HG03439 (cell line): ENCODE measurements at regions not wholly inside any gene's neighbourhood (a gene's known extent, or its start where the extent isn't known, plus 50 kb on each side); places are given as distances from the start of the nearest gene placed in this dataset.
"Not testable (repeated sequence)": the region's sequence is repeated elsewhere in the genome, so short reads cannot be mapped to it uniquely, and the experiment has no call there.

Source experiments
- ATAC-seq: cut with Tn5 transposase; IDR thresholded peaks from one replicate; pipeline ENCODE4 v1.9.1; 2021; ENCODE audit warnings: mild to moderate bottlenecking, moderate library complexity; ENCODE audit not compliant: unreplicated experiment

DNA sequence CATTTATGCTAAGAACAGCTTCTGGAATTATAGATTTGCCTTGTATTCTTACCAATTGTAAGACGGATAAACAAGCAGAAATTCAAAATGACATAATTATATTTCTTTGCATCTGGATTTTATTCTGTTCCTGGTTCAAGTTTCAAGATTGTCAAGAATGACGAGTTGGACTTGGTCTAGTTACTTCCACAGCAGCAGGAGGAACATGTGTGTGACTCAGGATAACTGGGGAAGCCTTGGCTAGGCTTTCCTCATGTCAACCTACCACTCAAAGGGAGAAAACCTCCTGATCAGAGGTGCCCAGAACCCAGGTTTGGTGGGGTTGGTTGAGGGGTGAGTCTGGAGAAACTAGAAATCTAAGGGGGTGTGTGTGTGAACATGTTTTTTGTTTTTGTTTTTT, 259.7 kb downstream of the SOX2 start:
- ATAC-seq, result no peak

DNA sequence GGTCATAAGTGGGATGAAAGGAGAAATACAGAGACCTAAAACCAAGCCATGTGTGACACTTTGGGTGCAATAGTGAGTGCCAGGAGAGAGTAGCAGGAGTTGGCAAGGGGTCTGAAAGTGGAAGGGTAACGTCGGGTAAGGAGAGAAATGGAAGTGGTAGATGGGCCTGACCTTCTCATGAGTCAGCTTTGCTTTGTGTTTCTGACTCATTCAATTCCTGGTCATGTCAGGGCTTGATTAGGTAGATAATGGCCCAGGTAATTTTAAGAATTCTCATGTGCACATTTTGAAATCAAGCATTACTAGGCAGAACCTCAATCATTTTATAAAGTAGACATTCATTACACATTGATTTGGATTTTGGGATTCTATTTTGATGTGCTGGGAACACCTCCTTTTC, 262.5 kb downstream of the SOX2 start:
- ATAC-seq, result no peak

DNA sequence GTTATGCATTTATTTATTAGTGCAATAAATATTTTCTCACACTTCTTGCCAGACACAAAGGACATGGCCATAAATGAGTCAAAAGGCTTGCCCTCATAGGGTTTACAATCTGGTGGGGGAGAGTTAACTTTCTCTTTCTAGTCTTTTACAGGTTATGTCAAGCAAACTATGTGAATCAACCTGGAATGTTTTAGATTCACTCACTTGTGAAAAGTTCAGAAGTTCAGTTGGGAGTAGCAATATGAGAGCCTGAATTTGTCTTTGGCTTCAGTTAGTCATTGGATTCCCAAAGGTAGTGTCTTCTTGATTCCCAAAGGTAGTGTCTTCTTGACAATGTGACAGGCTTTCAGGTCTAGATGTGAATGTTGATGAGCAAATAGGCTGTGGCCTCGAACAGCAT, 264.8 kb downstream of the SOX2 start:
- no peak for ATAC-seq

DNA sequence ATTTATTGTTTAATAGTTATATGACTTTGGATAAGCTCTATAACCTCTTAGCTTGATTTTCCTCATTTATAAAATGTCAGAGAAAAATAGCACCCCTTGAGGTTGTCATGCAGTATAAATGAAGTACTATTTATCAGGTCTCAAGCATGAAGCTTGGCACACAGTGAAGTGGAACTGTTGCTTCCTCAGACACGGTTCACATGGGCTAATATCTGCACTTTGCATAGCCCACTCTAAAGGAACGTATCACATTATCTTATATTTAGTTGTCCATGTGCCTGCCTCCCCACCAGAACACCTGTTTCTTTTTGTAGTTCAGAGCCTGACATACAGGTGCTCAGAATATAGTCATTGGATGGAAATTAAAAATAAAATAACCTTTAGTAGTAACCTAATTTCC, 273.7 kb downstream of the SOX2 start:
- no peak for ATAC-seq

DNA sequence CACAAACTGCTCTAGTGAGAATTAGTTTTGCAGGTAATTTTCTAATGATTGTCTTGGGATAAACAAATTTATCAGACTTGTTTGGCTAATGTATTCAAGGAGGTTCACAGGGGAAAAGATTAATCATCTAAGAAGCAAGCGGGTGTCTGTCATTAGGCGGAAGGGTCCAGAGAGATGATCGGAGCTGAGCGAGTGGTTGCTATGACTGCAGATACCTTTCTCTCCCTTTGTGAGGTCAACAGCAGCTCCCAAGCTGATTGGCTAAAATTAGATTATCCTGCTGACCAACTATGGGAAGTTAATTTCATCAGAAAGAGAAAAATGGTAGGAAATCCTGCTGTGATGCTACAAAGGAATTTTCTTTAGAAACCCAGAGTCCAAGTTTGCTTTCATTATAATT, 276.0 kb downstream of the SOX2 start:
- ATAC-seq, result no peak

DNA sequence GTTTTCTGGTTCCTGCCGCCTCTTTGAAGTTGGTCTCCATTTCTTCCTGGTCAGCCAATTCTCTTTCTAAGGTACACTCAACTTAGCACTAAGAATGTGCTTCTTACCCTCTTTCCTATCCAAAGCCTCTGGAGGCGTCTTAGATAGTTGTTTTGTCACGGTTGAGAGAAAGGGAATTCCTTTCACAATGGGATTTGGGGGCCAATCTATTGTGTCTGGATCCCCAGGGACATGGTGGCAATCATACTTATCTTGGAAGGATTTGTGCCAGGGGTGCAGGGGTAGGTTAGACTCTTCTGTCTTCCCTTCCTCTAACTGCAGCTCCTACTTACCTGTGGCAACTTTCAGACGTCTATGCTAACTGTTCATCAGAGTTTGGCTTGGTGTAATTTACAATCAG, 287.1 kb downstream of the SOX2 start:
- no peak for ATAC-seq

DNA sequence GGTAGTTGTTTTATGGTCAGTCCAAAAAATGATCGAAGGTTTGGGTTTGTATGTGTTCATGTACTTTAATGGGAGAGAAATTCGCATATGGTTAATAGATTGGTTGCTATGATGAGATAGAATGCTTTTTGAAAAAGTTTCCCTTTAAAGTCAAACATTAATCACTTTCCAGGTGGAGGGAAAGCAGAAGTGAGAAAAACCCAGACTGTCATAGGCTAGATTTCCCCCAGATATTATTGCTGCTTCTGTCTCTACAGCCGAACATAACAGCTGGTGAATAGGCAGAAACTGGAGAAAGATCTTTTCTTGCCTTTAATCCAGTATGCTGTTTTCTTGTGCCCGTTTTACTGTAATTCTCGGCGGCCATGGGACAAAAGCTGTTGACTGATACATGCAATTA, 287.6 kb downstream of the SOX2 start:
- ATAC-seq, result no peak

DNA sequence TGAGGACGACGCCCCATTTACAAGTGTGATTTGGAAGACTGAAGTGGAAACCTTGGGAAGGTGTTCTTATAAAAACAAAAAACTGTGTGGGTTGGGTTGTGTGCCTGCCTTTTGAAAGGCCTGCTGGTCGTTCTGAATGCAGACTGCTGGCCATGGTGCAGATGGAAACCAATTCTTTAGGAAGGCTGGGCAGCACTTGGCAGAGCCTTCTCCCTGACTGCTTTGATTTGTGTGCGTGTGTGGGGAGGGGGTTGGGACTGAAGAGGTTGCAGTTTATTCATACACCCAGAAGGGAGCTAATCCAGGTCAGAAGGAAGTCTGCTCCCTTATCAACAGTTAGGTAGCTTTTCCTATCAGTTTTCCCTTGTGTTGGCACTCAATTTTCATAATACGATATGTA, 288.7 kb downstream of the SOX2 start:
- ATAC-seq, result no peak

DNA sequence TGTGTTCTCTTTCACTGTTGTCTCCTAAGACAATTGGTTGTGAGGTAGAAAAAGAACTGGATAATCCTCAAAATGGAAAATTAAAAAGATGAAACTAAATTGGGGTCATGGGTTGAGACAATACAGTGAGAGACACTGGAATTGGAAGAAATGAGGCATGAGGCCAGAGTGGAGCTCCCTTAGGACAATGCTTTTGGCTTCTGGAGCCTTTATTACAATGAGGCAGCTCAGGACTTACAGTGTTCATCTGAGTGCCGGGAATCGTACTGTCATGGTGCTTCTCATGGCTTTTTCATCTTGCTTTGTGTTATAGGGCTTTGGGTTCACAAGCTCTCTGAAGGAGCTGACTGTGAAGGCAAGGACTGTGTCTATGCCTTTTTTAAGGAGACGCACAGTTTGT, 293.5 kb downstream of the SOX2 start:
- ATAC-seq, result no peak

DNA sequence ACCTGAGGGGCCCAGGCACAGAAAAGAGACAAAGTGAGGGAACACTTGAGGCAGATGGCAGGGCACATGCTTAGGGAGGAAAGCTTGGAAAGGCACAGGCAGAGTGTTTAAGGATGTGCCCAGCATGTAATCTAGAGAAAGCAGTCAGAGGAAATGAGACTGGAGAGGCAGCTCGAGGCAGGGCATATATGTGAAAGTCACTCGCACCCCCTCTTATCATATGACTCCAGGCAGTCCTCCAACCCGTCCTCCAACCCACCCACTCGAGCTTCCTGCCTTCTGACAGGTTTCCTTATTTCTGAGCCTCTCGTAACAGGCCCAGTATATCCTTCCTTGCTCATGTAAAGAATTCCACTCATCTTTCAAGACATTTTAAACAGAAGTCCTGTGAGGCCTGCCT, 294.0 kb downstream of the SOX2 start:
- ATAC-seq, result no peak

DNA sequence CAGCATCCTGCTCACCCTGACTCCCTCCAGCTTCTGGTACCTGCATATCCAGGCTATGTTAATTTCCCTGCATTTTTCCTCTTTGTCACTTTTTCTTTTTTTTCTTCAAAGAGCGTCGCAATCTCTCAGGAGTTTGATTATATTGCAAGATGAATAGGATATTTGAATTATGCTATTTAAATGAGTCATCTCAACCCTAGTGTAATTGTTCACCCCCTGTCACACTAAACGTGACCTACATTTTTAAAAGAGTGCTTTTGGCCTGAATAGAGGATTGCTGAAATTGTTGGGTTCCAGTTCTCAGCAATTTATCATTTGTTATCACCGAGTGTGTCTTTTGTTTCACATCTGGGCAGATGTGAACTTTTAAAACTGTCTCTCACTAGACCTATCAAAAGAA, 294.7 kb downstream of the SOX2 start:
- ATAC-seq, result no peak

DNA sequence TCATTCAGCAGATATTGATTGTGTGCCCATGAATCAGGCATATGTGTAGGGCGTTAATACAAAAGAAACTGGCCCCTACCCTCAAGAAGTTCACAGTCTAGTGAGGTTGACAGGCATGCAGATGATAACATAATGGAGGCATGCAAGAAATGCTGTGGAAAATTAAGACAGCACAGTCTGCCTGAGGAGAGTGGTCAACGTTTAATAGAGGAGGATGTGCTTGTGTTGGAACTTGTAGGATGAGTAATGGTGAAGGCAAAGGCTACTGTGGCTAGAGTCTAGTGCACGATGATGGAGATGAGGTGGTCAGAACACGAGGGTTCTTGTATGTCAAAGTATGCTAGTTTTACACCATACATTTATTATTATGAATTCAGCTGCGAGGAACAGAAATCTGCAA, 295.7 kb downstream of the SOX2 start:
- ATAC-seq, result no peak

DNA sequence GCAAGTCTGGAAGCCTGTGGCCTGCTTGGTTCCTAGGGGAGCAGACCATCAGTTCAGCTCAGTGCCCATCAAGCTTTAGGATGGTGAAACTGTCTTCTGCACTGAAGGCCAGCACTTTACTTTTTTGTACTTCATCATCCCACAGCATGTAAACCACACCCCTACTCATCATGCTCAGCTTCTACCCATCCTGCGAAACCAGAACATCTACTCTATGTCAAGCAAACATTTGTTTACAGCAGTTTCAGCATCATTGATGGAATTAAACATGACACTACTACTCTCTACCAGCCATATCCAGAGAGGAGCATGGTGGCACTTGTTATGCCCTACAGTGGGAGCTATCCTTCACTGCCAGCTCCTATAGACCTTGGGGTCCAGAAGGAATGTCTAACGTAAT, 306.6 kb downstream of the SOX2 start:
- ATAC-seq, result no peak

DNA sequence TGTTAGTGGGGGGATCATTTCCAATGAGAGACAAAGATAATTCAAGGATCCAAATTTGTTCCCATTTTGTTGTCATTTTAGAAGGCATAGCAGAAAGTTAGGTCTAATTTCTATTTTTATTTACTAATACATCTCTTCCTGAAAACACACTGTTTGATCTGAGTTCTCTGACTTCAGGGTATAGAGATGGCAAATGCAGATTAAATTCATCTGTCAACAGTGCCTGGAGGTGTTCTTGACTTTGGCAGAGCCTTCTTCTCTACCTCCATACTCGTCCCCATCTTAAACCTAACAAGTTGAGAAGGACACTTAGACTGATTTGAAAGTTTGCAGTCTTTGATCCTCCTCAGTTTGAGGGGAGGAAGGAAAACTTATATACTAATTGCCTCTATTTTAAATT, 308.2 kb downstream of the SOX2 start:
- ATAC-seq, result no peak

DNA sequence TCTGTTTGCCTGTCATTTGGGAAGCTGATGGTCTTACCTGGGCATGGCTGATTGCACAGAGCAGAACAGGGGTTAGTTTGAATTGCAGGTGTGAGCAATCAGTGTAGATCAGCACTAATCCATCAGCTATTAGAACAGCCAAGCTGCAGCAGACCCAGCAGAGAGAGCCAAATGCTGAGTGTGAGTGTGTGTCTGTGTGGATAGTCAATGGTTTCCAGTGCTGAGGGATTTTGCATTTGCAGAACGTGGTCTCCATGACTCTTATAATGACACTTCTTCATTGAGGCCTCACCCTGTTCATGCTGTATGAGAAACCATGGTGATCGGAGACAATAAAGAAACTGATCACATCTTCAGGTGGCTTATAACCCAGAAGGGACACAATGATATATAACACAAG, 312.1 kb downstream of the SOX2 start:
- ATAC-seq, result no peak

DNA sequence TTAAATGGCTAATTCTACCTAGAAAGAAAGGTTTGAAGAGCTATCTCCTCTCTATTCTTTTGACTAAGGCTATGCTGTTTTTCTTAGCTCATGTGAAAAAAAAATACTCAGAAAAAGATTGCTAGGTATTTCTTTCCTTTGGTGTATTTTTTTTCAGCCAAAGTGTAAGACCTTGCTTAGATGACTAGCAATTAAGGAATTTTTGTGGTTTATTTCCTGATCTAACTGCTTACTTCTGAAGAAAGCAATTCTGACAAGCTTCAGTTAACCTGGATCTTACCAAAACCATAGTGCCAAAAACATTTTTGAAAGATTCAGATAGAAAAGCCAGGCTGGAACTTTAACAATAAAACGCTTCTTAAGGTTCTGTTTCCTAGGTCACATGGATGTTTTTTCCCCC, 315.6 kb downstream of the SOX2 start:
- no peak for ATAC-seq

DNA sequence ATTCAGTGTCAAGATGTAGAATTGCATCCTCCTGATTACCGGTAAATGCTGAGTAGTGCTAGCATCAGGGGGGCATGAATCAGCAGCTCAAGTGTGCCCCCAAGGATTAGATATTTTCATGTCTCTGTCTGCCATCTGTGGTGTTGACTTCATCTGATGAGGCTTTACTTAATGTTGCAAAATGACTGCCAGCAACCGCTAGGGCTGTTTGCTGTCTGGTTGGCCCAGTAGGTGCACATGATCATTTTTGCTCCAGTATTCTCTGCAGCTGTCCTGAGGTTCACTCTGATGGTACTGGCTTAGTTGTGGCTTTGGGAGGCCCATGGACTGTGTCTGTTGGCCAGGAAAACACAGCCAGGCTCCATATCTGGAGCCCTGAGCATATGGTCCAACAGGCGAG, 316.4 kb downstream of the SOX2 start:
- ATAC-seq, result no peak

DNA sequence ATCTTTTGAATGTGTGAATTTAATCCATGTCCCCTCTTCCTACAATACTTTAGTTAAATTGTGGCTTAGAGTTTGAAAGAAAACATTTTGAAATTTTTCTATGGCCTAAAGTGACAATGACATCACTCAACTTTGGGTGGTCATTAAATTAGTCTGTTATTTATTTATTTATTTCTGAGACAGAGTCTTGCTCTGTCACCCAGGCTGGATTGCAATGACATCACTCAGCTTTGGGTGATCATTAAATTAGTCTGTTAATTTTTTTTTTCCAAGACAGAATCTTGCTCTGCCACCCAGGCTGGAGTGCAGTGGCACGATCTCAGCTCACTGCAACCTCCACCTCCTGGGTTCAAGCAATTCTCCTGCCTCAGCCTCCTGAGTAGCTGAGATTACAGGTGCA, 322.5 kb downstream of the SOX2 start:
- ATAC-seq, result not testable (repeated sequence)

DNA sequence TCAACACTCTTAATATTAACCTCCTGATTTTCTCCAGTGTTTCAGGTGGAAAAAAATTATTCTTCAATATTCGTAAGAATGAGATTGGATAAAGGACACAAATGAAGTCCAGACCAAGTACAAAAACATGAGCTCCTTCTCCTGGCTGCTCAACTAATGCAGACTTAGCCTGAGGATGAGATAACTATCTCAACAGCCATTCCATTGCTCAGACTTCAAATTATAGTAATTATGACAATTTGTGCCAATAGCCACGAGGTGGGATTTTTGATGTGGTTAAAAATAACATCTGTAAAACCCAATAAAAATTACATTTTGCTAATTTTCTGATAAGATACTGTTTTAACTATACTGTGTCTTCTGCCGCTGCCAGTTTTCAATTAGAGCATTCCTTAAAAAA, 323.6 kb downstream of the SOX2 start:
- no peak for ATAC-seq

DNA sequence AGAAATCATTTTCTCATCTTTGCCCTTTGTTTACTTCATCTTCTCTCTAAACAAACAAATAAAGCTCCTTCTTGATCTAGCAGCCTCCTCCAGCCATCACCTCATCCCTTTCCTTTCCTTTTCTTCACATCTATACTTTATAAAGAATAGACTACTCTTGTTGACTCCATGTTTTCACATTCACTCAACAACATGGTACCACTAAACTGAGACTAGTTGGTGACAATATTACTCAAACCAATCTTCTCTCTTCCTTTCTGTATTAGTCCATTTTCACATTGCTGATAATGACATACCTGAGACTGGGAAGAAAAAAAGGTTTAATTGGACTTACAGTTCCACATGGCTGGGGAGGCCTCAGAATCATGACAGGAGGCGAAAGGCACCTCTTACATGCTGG, 324.7 kb downstream of the SOX2 start:
- ATAC-seq, result no peak

DNA sequence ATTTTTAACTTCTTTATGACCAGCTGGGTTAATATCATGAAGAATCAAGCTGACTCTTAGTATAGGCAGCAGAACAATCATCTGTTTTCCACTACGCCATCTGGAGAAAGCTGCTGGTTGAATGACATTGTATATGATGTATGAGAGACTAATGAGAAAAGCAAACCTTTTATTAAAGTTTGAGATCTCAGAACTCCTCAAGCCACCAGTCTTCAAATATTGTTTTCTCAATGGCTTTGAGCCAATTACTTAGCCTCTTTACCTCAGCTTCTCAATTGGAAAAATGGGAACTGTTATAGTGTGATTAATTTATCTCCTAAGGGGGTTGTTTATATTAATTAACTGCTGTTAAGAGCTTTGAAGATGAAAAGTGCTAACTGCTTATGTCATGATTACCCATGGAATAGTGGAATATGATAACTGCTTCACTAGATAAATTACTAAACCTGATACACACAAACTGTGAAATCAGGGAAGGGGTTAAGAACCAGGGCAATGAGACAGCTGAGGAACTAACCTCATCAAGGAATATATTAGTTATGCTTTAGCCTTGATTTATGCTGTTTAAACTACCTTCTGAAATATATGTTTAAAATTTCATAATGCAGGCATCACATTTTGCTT, 330.1 kb downstream of the SOX2 start:
- ATAC-seq, result no peak

DNA sequence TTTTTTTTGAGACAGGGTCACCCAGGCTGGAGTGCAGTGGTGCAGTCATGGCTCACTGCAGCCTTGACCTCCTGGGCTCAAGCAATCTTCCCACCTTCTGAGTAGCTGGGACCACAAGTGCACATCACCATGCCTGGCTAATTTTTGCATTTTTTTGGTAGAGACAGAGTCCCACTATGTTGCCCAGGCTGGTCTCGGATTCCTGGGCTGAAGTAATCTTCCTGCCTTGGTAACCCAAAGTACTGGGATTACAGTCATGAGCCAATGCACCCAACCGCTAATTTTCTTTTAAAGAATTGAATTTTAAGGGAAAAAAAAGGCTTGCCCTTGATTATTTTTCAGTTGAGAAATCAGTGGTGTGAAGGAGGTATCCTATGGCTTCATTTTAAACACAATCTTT, 334.0 kb downstream of the SOX2 start:
- no peak for ATAC-seq

DNA sequence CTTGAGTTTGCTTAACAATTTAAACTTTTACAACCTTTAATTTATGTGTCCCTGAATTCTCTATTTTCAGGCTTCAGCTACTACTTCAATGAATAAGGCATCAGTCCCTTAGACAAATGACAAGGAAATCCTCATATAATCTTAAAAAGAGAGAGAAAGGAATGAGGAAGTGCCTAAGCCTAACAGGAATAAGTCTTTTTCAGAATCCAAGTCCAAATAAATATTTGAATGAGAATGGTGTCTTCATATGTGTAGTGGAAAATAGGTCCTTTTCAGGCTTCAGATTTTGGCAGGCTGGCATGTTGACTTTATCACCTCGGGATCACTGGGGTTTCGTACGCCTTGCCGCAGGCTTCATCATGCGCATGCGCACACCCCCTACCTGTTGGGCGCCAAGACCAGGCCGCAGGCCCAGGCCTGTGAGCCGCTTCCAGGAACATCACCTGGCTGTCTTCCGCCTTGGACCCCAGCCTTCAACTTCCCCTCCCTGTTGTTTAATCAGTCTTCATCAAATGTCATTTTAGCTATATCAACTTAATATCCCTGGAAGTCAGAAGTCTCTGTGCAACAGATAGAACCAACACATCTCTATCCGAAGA, 334.5 kb downstream of the SOX2 start:
- ATAC-seq, result no peak
